NB4 (cell line): ENCODE measurements at regions not wholly inside any gene's neighbourhood (a gene's known extent, or its start where the extent isn't known, plus 50 kb on each side); places are given as distances from the start of the nearest gene placed in this dataset.

Experiments
- MAX ChIP-seq: IDR thresholded peaks from 2 replicates; pipeline ENCODE4 v1.6.1; 2011; ENCODE audit warnings: low read depth, low read length
- TF ChIP-seq, protein P1 (sequence below): IDR thresholded peaks from one replicate; pipeline ENCODE4 v1.5.1; 2012; ENCODE audit warnings: low read depth, low read length

GRCh38 chr5:1745123-1745795, 54.4 kb downstream of the MRPL36 start:
- TF ChIP-seq, protein P1, sequence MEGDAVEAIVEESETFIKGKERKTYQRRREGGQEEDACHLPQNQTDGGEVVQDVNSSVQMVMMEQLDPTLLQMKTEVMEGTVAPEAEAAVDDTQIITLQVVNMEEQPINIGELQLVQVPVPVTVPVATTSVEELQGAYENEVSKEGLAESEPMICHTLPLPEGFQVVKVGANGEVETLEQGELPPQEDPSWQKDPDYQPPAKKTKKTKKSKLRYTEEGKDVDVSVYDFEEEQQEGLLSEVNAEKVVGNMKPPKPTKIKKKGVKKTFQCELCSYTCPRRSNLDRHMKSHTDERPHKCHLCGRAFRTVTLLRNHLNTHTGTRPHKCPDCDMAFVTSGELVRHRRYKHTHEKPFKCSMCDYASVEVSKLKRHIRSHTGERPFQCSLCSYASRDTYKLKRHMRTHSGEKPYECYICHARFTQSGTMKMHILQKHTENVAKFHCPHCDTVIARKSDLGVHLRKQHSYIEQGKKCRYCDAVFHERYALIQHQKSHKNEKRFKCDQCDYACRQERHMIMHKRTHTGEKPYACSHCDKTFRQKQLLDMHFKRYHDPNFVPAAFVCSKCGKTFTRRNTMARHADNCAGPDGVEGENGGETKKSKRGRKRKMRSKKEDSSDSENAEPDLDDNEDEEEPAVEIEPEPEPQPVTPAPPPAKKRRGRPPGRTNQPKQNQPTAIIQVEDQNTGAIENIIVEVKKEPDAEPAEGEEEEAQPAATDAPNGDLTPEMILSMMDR, result no peak
- TF ChIP-seq MAX, result no peak
